ENCODE measurements at regions not wholly inside any gene's neighbourhood (a gene's known extent, or its start where the extent isn't known, plus 50 kb on each side); places are given as distances from the start of the nearest gene placed in this dataset.

DNA sequence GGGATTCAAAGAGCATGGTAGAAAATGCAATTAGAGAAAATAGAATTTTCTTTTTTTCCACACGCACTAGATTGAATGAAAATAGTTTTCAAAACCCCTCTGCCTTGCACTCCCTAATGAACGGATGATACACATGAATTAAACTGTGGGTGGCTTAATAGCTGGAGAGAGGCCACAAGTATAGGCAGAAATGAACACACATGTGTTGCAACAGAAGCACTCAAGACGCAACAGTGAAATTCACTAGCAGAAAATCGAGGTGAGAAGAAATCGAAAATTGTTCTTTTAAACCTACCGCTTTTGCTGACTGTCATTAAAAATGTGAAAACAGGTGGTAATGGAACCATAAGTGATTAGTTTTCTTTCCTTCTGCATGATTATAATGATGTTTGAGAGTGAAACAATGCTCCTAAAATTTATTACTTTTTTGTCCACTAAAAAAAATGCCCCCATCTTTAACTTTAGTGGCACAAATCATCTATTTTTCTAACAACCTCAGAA lies 59.3 kb upstream of the GPCPD1 start:
- no peak for TF ChIP-seq CTCF (IDR thresholded peaks at IDR 0.05; ENCODE audit: insufficient read depth, low read length)
- no peak for TF ChIP-seq GABPA (IDR thresholded peaks at IDR 0.05; ENCODE audit: low read depth)
- no peak for TF ChIP-seq POLR2AphosphoS5 (IDR thresholded peaks at IDR 0.05; ENCODE audit: low read depth)
- TF ChIP-seq, protein P1, sequence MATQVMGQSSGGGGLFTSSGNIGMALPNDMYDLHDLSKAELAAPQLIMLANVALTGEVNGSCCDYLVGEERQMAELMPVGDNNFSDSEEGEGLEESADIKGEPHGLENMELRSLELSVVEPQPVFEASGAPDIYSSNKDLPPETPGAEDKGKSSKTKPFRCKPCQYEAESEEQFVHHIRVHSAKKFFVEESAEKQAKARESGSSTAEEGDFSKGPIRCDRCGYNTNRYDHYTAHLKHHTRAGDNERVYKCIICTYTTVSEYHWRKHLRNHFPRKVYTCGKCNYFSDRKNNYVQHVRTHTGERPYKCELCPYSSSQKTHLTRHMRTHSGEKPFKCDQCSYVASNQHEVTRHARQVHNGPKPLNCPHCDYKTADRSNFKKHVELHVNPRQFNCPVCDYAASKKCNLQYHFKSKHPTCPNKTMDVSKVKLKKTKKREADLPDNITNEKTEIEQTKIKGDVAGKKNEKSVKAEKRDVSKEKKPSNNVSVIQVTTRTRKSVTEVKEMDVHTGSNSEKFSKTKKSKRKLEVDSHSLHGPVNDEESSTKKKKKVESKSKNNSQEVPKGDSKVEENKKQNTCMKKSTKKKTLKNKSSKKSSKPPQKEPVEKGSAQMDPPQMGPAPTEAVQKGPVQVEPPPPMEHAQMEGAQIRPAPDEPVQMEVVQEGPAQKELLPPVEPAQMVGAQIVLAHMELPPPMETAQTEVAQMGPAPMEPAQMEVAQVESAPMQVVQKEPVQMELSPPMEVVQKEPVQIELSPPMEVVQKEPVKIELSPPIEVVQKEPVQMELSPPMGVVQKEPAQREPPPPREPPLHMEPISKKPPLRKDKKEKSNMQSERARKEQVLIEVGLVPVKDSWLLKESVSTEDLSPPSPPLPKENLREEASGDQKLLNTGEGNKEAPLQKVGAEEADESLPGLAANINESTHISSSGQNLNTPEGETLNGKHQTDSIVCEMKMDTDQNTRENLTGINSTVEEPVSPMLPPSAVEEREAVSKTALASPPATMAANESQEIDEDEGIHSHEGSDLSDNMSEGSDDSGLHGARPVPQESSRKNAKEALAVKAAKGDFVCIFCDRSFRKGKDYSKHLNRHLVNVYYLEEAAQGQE (IDR thresholded peaks at IDR 0.05; ENCODE audit: insufficient replicate concordance, low read depth): no peak
